ENCODE measurements at regions not wholly inside any gene's neighbourhood (a gene's known extent, or its start where the extent isn't known, plus 50 kb on each side); places are given as distances from the start of the nearest gene placed in this dataset.
"Not testable (repeated sequence)": the region's sequence is repeated elsewhere in the genome, so short reads cannot be mapped to it uniquely, and the experiment has no call there.

GRCh38 chr3:3951501-3951900 lies 152.3 kb downstream of the LRRN1 start:
- intact Hi-C loops (cut with DNase I) = no loop called here
- TF ChIP-seq CTCF (IDR thresholded peaks at IDR 0.05) = no peak
- no peak overlapping the region for H3K4me3 ChIP-seq
- no peaks in the 10 kb centered on the region for H3K36me3 ChIP-seq (ENCODE audit: insufficient read depth in 1 of 2, low read depth in 1 of 2)
- DNase-seq (no peak), ATAC-seq (no peak)
- no peaks in the 10 kb centered on the region for H3K27me3 ChIP-seq (ENCODE audit: insufficient read depth in 3 of 3, low read length in 2 of 3)
- H3K27ac ChIP-seq = no peak overlapping the region
- H3K9me3 ChIP-seq = no peaks in the 10 kb centered on the region
- 68 to 75% (median 74%) methylated on average over 7 of the region's 7 CpGs for WGBS, 3 donors
- H3K4me1 ChIP-seq = no peaks in the 10 kb centered on the region

- H3K27ac ChIP-seq; H3K36me3 ChIP-seq (ENCODE audit: insufficient read depth in 1 of 2, low read depth in 1 of 2); intact Hi-C loops (cut with DNase I); H3K4me1 ChIP-seq; H3K27me3 ChIP-seq (ENCODE audit: insufficient read depth in 3 of 3, low read length in 2 of 3); H3K9me3 ChIP-seq; ATAC-seq; H3K4me3 ChIP-seq; DNase-seq: not testable (repeated sequence)
- WGBS, 3 donors = 80 to 94% (median 82%) methylated on average over 6 of the region's 14 CpGs
Observed at GRCh38 chr3:3962867-3963266, 163.6 kb downstream of the LRRN1 start.

GRCh38 chr3:3984053-3984452 lies 184.8 kb downstream of the LRRN1 start:
- no peaks in the 10 kb centered on the region for H3K36me3 ChIP-seq (ENCODE audit: insufficient read depth in 1 of 2, low read depth in 1 of 2)
- no peaks in the 10 kb centered on the region for H3K9me3 ChIP-seq
- ATAC-seq (no peak), DNase-seq (no peak)
- intact Hi-C loops (cut with DNase I) = no loop called here
- H3K27ac ChIP-seq = no peak overlapping the region
- no peaks in the 10 kb centered on the region for H3K27me3 ChIP-seq (ENCODE audit: insufficient read depth in 3 of 3, low read length in 2 of 3)
- 75 to 86% (median 84%) methylated on average over 6 of the region's 6 CpGs for WGBS, 3 donors
- TF ChIP-seq CTCF (IDR thresholded peaks at IDR 0.05) = no peak
- H3K4me3 ChIP-seq = no peak overlapping the region
- no peaks in the 10 kb centered on the region for H3K4me1 ChIP-seq

GRCh38 chr3:3991598-3991997 lies 192.4 kb downstream of the LRRN1 start:
- Histone ChIP-seq H3K36me3 (ENCODE audit: insufficient read depth in 1 of 2, low read depth in 1 of 2) (no peaks in the 10 kb centered on the region), H3K27ac (no peak overlapping the region), H3K4me1 (no peaks in the 10 kb centered on the region), H3K9me3 (no peaks in the 10 kb centered on the region), H3K4me3 (no peak overlapping the region), H3K27me3 (ENCODE audit: insufficient read depth in 3 of 3, low read length in 2 of 3) (no peaks in the 10 kb centered on the region)
- no peak for TF ChIP-seq CTCF (IDR thresholded peaks at IDR 0.05)
- 82 to 93% (median 83%) methylated on average over 3 of the region's 3 CpGs for WGBS, 3 donors
- intact Hi-C loops (cut with DNase I) = no loop called here
- DNase-seq (no peak), ATAC-seq (no peak)

GRCh38 chr3:3992312-3992874 lies 193.2 kb downstream of the LRRN1 start:
- WGBS, 3 donors = 87 to 95% (median 89%) methylated on average over 5 of the region's 5 CpGs
- ATAC-seq (no peak), DNase-seq (no peak)
- H3K4me3 ChIP-seq = no peak overlapping the region
- TF ChIP-seq CTCF (IDR thresholded peaks at IDR 0.05) = no peak
- no peak overlapping the region for H3K27ac ChIP-seq
- no peaks in the 10 kb centered on the region for H3K4me1 ChIP-seq
- intact Hi-C loops (cut with DNase I) = loop anchor here in 1 of 2 donors (1.0 kb wide), 1 partner anchor 16 kb away; no protein-coding TSS in a partner anchor
- no peaks in the 10 kb centered on the region for H3K27me3 ChIP-seq (ENCODE audit: insufficient read depth in 3 of 3, low read length in 2 of 3)
- no peaks in the 10 kb centered on the region for H3K9me3 ChIP-seq
- H3K36me3 ChIP-seq (ENCODE audit: insufficient read depth in 1 of 2, low read depth in 1 of 2) = no peaks in the 10 kb centered on the region
